WTC11 (cell line): ENCODE measurements at regions not wholly inside any gene's neighbourhood (a gene's known extent, or its start where the extent isn't known, plus 50 kb on each side); places are given as distances from the start of the nearest gene placed in this dataset.

ENCODE experiments used
- ATAC-seq: fragments of 200-7000 bp; cut with Tn5 transposase; 2 replicates; pipeline ENCODE4 v1.10.0; 2021; ENCODE audit warnings: mild to moderate bottlenecking, moderate library complexity
- CTCF ChIA-PET: fragments of 300-600 bp; sonication (Branson Sonifier 250); formaldehyde crosslinking; loops from one replicate; lab custom pipeline; 2021; ENCODE audit warnings: antibody characterized with exemption; lab: Charles Lee
- POLR2A ChIA-PET: fragments of 350-600 bp; sonication (Branson Sonifier 250); formaldehyde crosslinking; loops from one replicate; lab custom pipeline; 2021; ENCODE audit warnings: antibody characterized with exemption; lab: Charles Lee
- DNase-seq: peaks from one replicate; pipeline ENCODE4 v3.0.0; 2021; ENCODE audit warnings: low spot score
- H3K27ac Mint-ChIP-seq: 2 replicates; pipeline ENCODE4 v1.8.0; 2021; ENCODE audit warnings: mixed read lengths
- H3K27me3 Mint-ChIP-seq: 2 replicates; pipeline ENCODE4 v1.8.0; 2021; ENCODE audit warnings: low read depth, mild to moderate bottlenecking, moderate library complexity, mixed read lengths
- H3K36me3 Mint-ChIP-seq: 2 replicates; pipeline ENCODE4 v1.8.0; 2021; ENCODE audit warnings: mixed read lengths
- H3K4me1 Mint-ChIP-seq: 2 replicates; pipeline ENCODE4 v1.8.0; 2022; ENCODE audit warnings: mixed read lengths
- H3K4me3 Mint-ChIP-seq: 2 replicates; pipeline ENCODE4 v1.8.0; 2021; ENCODE audit warnings: mild to moderate bottlenecking, moderate library complexity, mixed read lengths
- H3K9me3 Mint-ChIP-seq: 2 replicates; pipeline ENCODE4 v1.8.0; 2021; ENCODE audit warnings: mixed read lengths
- AFF4 ChIP-seq: sonication (generic); formaldehyde crosslinking; IDR thresholded peaks from 2 replicates; pipeline ENCODE4 v1.8.1; 2023; ENCODE audit warnings: mild to moderate bottlenecking, missing genetic modification reagents, borderline replicate concordance
- ARID4B ChIP-seq: sonication (generic); formaldehyde crosslinking; IDR thresholded peaks from 2 replicates; pipeline ENCODE4 v1.8.0; 2023; ENCODE audit warnings: missing genetic modification reagents, mild to moderate bottlenecking, borderline replicate concordance
- ATF6 ChIP-seq: sonication (generic); formaldehyde crosslinking; IDR thresholded peaks from 2 replicates; pipeline ENCODE4 v1.8.1; 2023; ENCODE audit warnings: mild to moderate bottlenecking, missing genetic modification reagents
- CBFB ChIP-seq: sonication (generic); formaldehyde crosslinking; IDR thresholded peaks from 2 replicates; pipeline ENCODE4 v1.8.1; 2022; ENCODE audit warnings: mild to moderate bottlenecking, low read depth, missing genetic modification reagents
- CREM ChIP-seq: sonication (generic); formaldehyde crosslinking; IDR thresholded peaks from 2 replicates; pipeline ENCODE4 v1.8.1; 2022; ENCODE audit warnings: mild to moderate bottlenecking, missing genetic modification reagents, moderate library complexity
- E2F4 ChIP-seq: sonication (generic); formaldehyde crosslinking; IDR thresholded peaks from 2 replicates; pipeline ENCODE4 v1.8.1; 2022; ENCODE audit warnings: low read depth, mild to moderate bottlenecking, moderate library complexity, missing genetic modification reagents, borderline replicate concordance
- FOXJ3 ChIP-seq: sonication (generic); formaldehyde crosslinking; IDR thresholded peaks from 2 replicates; pipeline ENCODE4 v1.9.0; 2021; ENCODE audit warnings: missing genetic modification reagents, mild to moderate bottlenecking, borderline replicate concordance
- GRHL2 ChIP-seq: fragments of 250-450 bp; sonication (Bioruptor Pico); IDR thresholded peaks from 2 replicates; pipeline ENCODE4 v1.8.0; 2022; ENCODE audit warnings: mild to moderate bottlenecking, moderate library complexity; ENCODE audit not compliant: insufficient replicate concordance, severe bottlenecking
- HMGA2 ChIP-seq: fragments of 250-450 bp; sonication (Bioruptor Pico); IDR thresholded peaks from 2 replicates; pipeline ENCODE4 v1.4.0; 2021; ENCODE audit warnings: mild to moderate bottlenecking, moderate library complexity
- IRF2 ChIP-seq: sonication (generic); formaldehyde crosslinking; IDR thresholded peaks from 2 replicates; pipeline ENCODE4 v1.8.0; 2022; ENCODE audit warnings: low read depth, missing genetic modification reagents, borderline replicate concordance
- JAZF1 ChIP-seq: fragments of 250-450 bp; sonication (Bioruptor Pico); IDR thresholded peaks from 2 replicates; pipeline ENCODE4 v1.9.0; 2021; ENCODE audit warnings: moderate library complexity, mild to moderate bottlenecking, inconsistent platforms
- KAT7 ChIP-seq: sonication (generic); formaldehyde crosslinking; IDR thresholded peaks from 2 replicates; pipeline ENCODE4 v1.8.1; 2023; ENCODE audit warnings: missing genetic modification reagents, mild to moderate bottlenecking, borderline replicate concordance
- MLX ChIP-seq: sonication (generic); formaldehyde crosslinking; IDR thresholded peaks from 2 replicates; pipeline ENCODE4 v1.8.1; 2023; ENCODE audit warnings: mild to moderate bottlenecking, missing genetic modification reagents, moderate library complexity
- MYBL2 ChIP-seq: sonication (generic); formaldehyde crosslinking; IDR thresholded peaks from 2 replicates; pipeline ENCODE4 v1.8.1; 2023; ENCODE audit warnings: mild to moderate bottlenecking, moderate library complexity, missing genetic modification reagents
- NFE2L1 ChIP-seq: sonication (generic); formaldehyde crosslinking; IDR thresholded peaks from 2 replicates; pipeline ENCODE4 v1.8.1; 2023; ENCODE audit warnings: missing genetic modification reagents
- STAT6 ChIP-seq: sonication (generic); formaldehyde crosslinking; conservative IDR thresholded peaks from 2 replicates; pipeline ENCODE4 v1.8.1; 2023; ENCODE audit warnings: mild to moderate bottlenecking, low read depth, missing genetic modification reagents, moderate library complexity
- TEAD1 ChIP-seq: sonication (generic); formaldehyde crosslinking; IDR thresholded peaks from 2 replicates; pipeline ENCODE4 v1.8.0; 2022; ENCODE audit warnings: mild to moderate bottlenecking, missing genetic modification reagents
- TEAD4 ChIP-seq: sonication (generic); formaldehyde crosslinking; IDR thresholded peaks from 2 replicates; pipeline ENCODE4 v1.8.0; 2022; ENCODE audit warnings: mild to moderate bottlenecking, missing genetic modification reagents
- ZNF232 ChIP-seq: sonication (generic); formaldehyde crosslinking; IDR thresholded peaks from 2 replicates; pipeline ENCODE4 v1.8.0; 2022; ENCODE audit warnings: mild to moderate bottlenecking, missing genetic modification reagents
- ZNF423 ChIP-seq: fragments of 250-450 bp; sonication (Bioruptor Pico); IDR thresholded peaks from 2 replicates; pipeline ENCODE4 v2.1.2; 2022; ENCODE audit warnings: mild to moderate bottlenecking, moderate library complexity

- POLR2A ChIA-PET, result no interaction called here
- peak; percentile 42; the same call in 1 of the 2 replicates for TF ChIP-seq ZNF423 (CRISPR knock-in tag)
- TF ChIP-seq NFE2L1 (CRISPR knock-in tag), result no peak
- Mint-ChIP-seq H3K4me1 (peaks cover 19% of the 10 kb centered on the region), H3K4me3 (no peak overlapping the region), H3K27me3 (no peaks in the 10 kb centered on the region), H3K27ac (no peak overlapping the region), H3K36me3 (no peaks in the 10 kb centered on the region), H3K9me3 (peaks cover 6% of the 10 kb centered on the region; the same call in 1 of the 2 replicates)
- CTCF ChIA-PET, result interaction anchor here (0.6 kb wide), 1 partner anchor 73 kb away, joined by 3 read pairs; no protein-coding TSS in a partner anchor
- peak; percentile 76 for ATAC-seq
- DNase-seq, result peak; percentile 19
Measured at GRCh38 chr2:108074946-108075345, 88.6 kb downstream of the SLC5A7 start.

- CTCF ChIA-PET, result no interaction called here
Measured at GRCh38 chr2:108076527-108076926, 90.2 kb downstream of the SLC5A7 start.

More at GRCh38 chr2:108076527-108076926, 90.2 kb downstream of the SLC5A7 start:
- H3K4me1 Mint-ChIP-seq, result peaks cover 19% of the 10 kb centered on the region
- POLR2A ChIA-PET, result no interaction called here
- H3K4me3 Mint-ChIP-seq, result no peak overlapping the region
- ATAC-seq, result no peak
- no peaks in the 10 kb centered on the region for H3K36me3 Mint-ChIP-seq
- TF ChIP-seq IRF2 (CRISPR knock-in tag) (no peak), GRHL2 (CRISPR knock-in tag) (no peak), CBFB (CRISPR knock-in tag) (no peak), MYBL2 (no peak), KAT7 (CRISPR knock-in tag) (no peak), AFF4 (no peak), E2F4 (CRISPR knock-in tag) (no peak), FOXJ3 (CRISPR knock-in tag) (no peak), CREM (no peak), ARID4B (CRISPR knock-in tag) (no peak), JAZF1 (CRISPR knock-in tag) (no peak), ATF6 (CRISPR knock-in tag) (no peak), MLX (no peak), ZNF232 (no peak), TEAD4 (CRISPR knock-in tag) (no peak), STAT6 (CRISPR knock-in tag) (no peak), HMGA2 (CRISPR knock-in tag) (no peak), TEAD1 (CRISPR knock-in tag) (no peak)
- TF ChIP-seq, all 79 proteins: peak for 0
- Mint-ChIP-seq H3K9me3 (peaks cover 14% of the 10 kb centered on the region), H3K27me3 (no peaks in the 10 kb centered on the region), H3K27ac (no peak overlapping the region)
- DNase-seq, result no peak
